Transverse colon (tissue), 4 donors: ENCODE measurements at regions not wholly inside any gene's neighbourhood (a gene's known extent, or its start where the extent isn't known, plus 50 kb on each side); places are given as distances from the start of the nearest gene placed in this dataset.
"Not testable (repeated sequence)": the region's sequence is repeated elsewhere in the genome, so short reads cannot be mapped to it uniquely, and the experiment has no call there.

ENCODE experiments used
- DNase-seq: peaks from one replicate; pipeline ENCODE4 v3.0.0-alpha.2; 2019
- H3K27ac ChIP-seq, 4 donors: fragments of 200-600 bp; sonication (generic); 2 replicates each; pipeline ENCODE4 v1.5.1; 2016 to 2018; ENCODE audit warnings: inconsistent platforms in 4 of 4
- H3K27me3 ChIP-seq: fragments of 200-600 bp; sonication (generic); 2 replicates; pipeline ENCODE4 v1.5.1; 2017; ENCODE audit warnings: inconsistent platforms
- H3K36me3 ChIP-seq, 4 donors: fragments of 200-600 bp; sonication (generic); 2 replicates each; pipeline ENCODE4 v1.5.1; 2017 to 2019; ENCODE audit warnings: inconsistent platforms in 4 of 4
- H3K4me1 ChIP-seq, 4 donors: fragments of 200-600 bp; sonication (generic); 2 replicates each; pipeline ENCODE4 v1.5.1; 2017 to 2020; ENCODE audit warnings: inconsistent platforms in 4 of 4
- H3K4me3 ChIP-seq, 4 donors: fragments of 200-600 bp; sonication (generic); 1 replicate in 1 of 4; 2 replicates in 3 of 4; pipeline versions ENCODE4 v1.5.1 to v1.6.1; 2017 to 2019; ENCODE audit warnings: inconsistent platforms in 4 of 4
- H3K9me3 ChIP-seq, 2 donors: fragments of 200-600 bp; sonication (generic); 2 replicates each; pipeline ENCODE4 v1.5.1; 2017 to 2019; ENCODE audit warnings: inconsistent platforms in 2 of 2
- CTCF ChIP-seq, 5 experiments: fragments of 200-600 bp in 3 of 5; fragments of 450-650 bp in 2 of 5; sonication (generic) in 3 of 5; IDR thresholded peaks; 1 replicate in 2 of 5; 2 replicates in 3 of 5; pipeline ENCODE4 v1.5.1; 2016 to 2017; ENCODE audit warnings: antibody characterized with exemption in 5 of 5, inconsistent platforms in 3 of 5, mild to moderate bottlenecking in 2 of 5, moderate library complexity in 1 of 5
- EP300 ChIP-seq: sonication (generic); formaldehyde crosslinking; IDR thresholded peaks from one replicate; pipeline ENCODE4 v1.6.1; 2017; ENCODE audit warnings: antibody characterized with exemption, low read depth
- POLR2A ChIP-seq: fragments of 450-650 bp; IDR thresholded peaks from one replicate; pipeline ENCODE4 v1.6.1; 2016; ENCODE audit warnings: antibody characterized with exemption, mild to moderate bottlenecking, moderate library complexity
- POLR2AphosphoS5 ChIP-seq, 3 donors: sonication (generic); formaldehyde crosslinking; IDR thresholded peaks; one replicate each; pipeline ENCODE4 v1.6.1; 2016; ENCODE audit warnings: antibody characterized with exemption in 3 of 3
- WGBS, 2 donors: methylation state at CpG; one replicate each; pipeline ENCODE4 v1.1.5; 2018; ENCODE audit warnings: low coverage in 1 of 2; 5-methylcytosine and 5-hydroxymethylcytosine counted together
- in situ Hi-C, 4 donors: fragments of 200-750 bp; cut with MboI; loops; one replicate each; pipeline versions ENCODE4 v1.15.0 to v1.15.1; 2017; ENCODE audit warnings: low sequenced_read_pairs in 3 of 4, low pct_ligation_motif_present in 1 of 4, low pct_unique_long_range_greater_than_20kb in 1 of 4
- intact Hi-C: fragments of 100-400 bp; cut with DNase I; formaldehyde crosslinking; loops from one replicate; pipeline ENCODE4 v1.15.1; 2023; ENCODE audit warnings: low total_unique reads

- peaks cover 8 to 43% (median 23%) of the 10 kb centered on the region in 4 donors for H3K4me1 ChIP-seq
- H3K4me3 ChIP-seq, result no peak overlapping the region
- H3K27me3 ChIP-seq, result no peaks in the 10 kb centered on the region
- in situ Hi-C loops (no loop called here), intact Hi-C loops (no loop called here)
- DNase-seq, result peak; percentile 55
- H3K9me3 ChIP-seq, result no peaks in the 10 kb centered on the region
- H3K36me3 ChIP-seq, result no peaks in the 10 kb centered on the region
- WGBS, 2 donors, result 30 to 57% methylated on average over 3 of the region's 3 CpGs
- peak overlapping the region; percentile 58 to 68 (median 65) for H3K27ac ChIP-seq
- TF ChIP-seq EP300 (no peak), CTCF (IDR thresholded peaks at IDR 0.05) (no peak), POLR2AphosphoS5 (IDR thresholded peaks at IDR 0.05) (peak in 2 of 3 donors; percentile 41 to 50)
Measured at GRCh38 chr1:185650602-185651230, 83.5 kb upstream of the HMCN1 start.

- H3K9me3 ChIP-seq, result no peaks in the 10 kb centered on the region
- no peaks in the 10 kb centered on the region for H3K27me3 ChIP-seq
- H3K36me3 ChIP-seq, result no peaks in the 10 kb centered on the region
- H3K27ac ChIP-seq, result no peak overlapping the region
- intact Hi-C loops, result no loop called here
- in situ Hi-C loops, result no loop called here
- TF ChIP-seq CTCF (IDR thresholded peaks at IDR 0.05), result no peak
- no peak for TF ChIP-seq EP300
- no peak for TF ChIP-seq POLR2AphosphoS5 (IDR thresholded peaks at IDR 0.05)
- no peak overlapping the region for H3K4me3 ChIP-seq
- H3K4me1 ChIP-seq, result peaks cover 14 to 49% (median 27%) of the 10 kb centered on the region in 4 donors
- no peak for DNase-seq
- WGBS, 2 donors, result 96% methylated on average over 36 of the region's 38 CpGs; no CpG with 5 or more reads in 1 of the 2 donors
Measured at GRCh38 chr1:185648858-185649589, 85.2 kb upstream of the HMCN1 start.

- Histone ChIP-seq H3K27ac (peak overlapping the region in 2 of 4 donors; percentile 1 to 4), H3K4me1 (peaks cover 14 to 49% (median 27%) of the 10 kb centered on the region in 4 donors)
- intact Hi-C loops, H3K27me3 ChIP-seq, H3K36me3 ChIP-seq, H3K4me3 ChIP-seq, in situ Hi-C loops, DNase-seq, H3K9me3 ChIP-seq: not testable (repeated sequence)
- WGBS, 2 donors, result 78 to 82% methylated on average over 5 to 12 of the region's 12 CpGs
Measured at GRCh38 chr1:185647597-185648267, 86.5 kb upstream of the HMCN1 start.

GRCh38 chr1:185646202-185646683, 87.9 kb upstream of the HMCN1 start:
- Histone ChIP-seq H3K27me3 (no peaks in the 10 kb centered on the region), H3K27ac (peak overlapping the region; percentile 61 to 79 (median 70)), H3K4me1 (peaks cover 14 to 45% (median 27%) of the 10 kb centered on the region in 4 donors), H3K9me3 (no peaks in the 10 kb centered on the region), H3K36me3 (no peaks in the 10 kb centered on the region), H3K4me3 (peak overlapping the region in 1 of 4 donors; percentile 19)
- DNase-seq, result peak; percentile 56
- in situ Hi-C loops (no loop called here), intact Hi-C loops (no loop called here)
- TF ChIP-seq EP300 (no peak), POLR2AphosphoS5 (IDR thresholded peaks at IDR 0.05) (peak in 2 of 3 donors; percentile 56 to 74), CTCF (IDR thresholded peaks at IDR 0.05) (no peak), POLR2A (no peak)
- 10 to 26% methylated on average over 3 of the region's 3 CpGs for WGBS, 2 donors
